ENCODE measurements at regions not wholly inside any gene's neighbourhood (a gene's known extent, or its start where the extent isn't known, plus 50 kb on each side); places are given as distances from the start of the nearest gene placed in this dataset.

DNA sequence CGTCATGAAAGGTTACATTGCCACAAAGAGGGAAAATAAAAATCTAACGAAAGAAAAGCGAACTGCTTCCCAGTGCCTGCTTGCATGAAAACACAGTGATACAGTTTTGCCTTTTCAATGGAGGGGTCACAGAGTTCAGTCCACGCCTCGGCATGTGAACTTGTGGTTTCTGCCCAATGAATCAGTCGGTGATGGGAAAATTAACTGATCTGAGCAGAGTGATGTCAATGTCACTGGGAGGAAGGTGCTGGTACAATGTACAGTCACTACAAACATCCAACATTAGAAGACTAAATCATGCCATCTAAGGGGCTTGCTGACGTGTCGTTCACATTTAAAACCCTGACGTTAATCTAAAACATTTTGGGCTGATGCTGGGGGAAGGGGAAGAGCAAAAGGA is 151.8 kb upstream of the MSX2 start:
- no peak overlapping the region for H2AFZ ChIP-seq (ENCODE audit: insufficient read depth, low read depth, low read length, poor library complexity, severe bottlenecking)
- no peak overlapping the region for H3K9ac ChIP-seq (ENCODE audit: insufficient read depth, low read length, poor library complexity, severe bottlenecking)
- no peak overlapping the region for H3K4me2 ChIP-seq (replicated peaks; ENCODE audit: extremely low read depth, low read length, poor library complexity, severe bottlenecking)
- H3K36me3 ChIP-seq (replicated peaks in 1 of 2; ENCODE audit: control insufficient read depth in 1 of 2, insufficient read depth in 2 of 2, low read length in 2 of 2) = no peaks in the 10 kb centered on the region
- no peaks in the 10 kb centered on the region for H3K9me3 ChIP-seq (replicated peaks in 1 of 2; ENCODE audit: control insufficient read depth in 1 of 2, insufficient read depth in 1 of 2, low read length in 2 of 2)
- peaks cover 0 to 2% of the 10 kb centered on the region in 2 donors for H3K27me3 ChIP-seq (ENCODE audit: control insufficient read depth in 2 of 2, insufficient read depth in 2 of 2, low read length in 2 of 2)
- Mint-ChIP-seq H3K9me3 (peaks cover 0 to 1% (median 0%) of the 10 kb centered on the region in 7 donors), H3K27ac (no peak overlapping the region), H3K4me1 (no peaks in the 10 kb centered on the region), H3K4me3 (no peak overlapping the region), H3K27me3 (ENCODE audit: low read depth in 3 of 3) (peaks cover 6 to 13% (median 7%) of the 10 kb centered on the region in 3 donors), H3K36me3 (no peaks in the 10 kb centered on the region)
- intact Hi-C loops (cut with micrococcal nuclease) = no loop called here
- TF ChIP-seq, protein P1, sequence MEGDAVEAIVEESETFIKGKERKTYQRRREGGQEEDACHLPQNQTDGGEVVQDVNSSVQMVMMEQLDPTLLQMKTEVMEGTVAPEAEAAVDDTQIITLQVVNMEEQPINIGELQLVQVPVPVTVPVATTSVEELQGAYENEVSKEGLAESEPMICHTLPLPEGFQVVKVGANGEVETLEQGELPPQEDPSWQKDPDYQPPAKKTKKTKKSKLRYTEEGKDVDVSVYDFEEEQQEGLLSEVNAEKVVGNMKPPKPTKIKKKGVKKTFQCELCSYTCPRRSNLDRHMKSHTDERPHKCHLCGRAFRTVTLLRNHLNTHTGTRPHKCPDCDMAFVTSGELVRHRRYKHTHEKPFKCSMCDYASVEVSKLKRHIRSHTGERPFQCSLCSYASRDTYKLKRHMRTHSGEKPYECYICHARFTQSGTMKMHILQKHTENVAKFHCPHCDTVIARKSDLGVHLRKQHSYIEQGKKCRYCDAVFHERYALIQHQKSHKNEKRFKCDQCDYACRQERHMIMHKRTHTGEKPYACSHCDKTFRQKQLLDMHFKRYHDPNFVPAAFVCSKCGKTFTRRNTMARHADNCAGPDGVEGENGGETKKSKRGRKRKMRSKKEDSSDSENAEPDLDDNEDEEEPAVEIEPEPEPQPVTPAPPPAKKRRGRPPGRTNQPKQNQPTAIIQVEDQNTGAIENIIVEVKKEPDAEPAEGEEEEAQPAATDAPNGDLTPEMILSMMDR (IDR thresholded peaks at IDR 0.05) = no peak
- no peaks in the 10 kb centered on the region for H3K4me1 ChIP-seq (ENCODE audit: control insufficient read depth in 1 of 2, insufficient read depth in 2 of 2, low read length in 2 of 2)
- 86% methylated on average over 6 of the region's 9 CpGs for WGBS (ENCODE audit: insufficient coverage)
- H4K20me1 ChIP-seq (ENCODE audit: insufficient read depth, low read length) = no peaks in the 10 kb centered on the region
- no peak overlapping the region for H3K27ac ChIP-seq (ENCODE audit: low read depth in 1 of 2, low read length in 2 of 2)
- DNase-seq = no peak
- no peak overlapping the region for H3K4me3 ChIP-seq (replicated peaks in 1 of 3; ENCODE audit: low read depth in 2 of 3, low read length in 3 of 3)
- no peaks in the 10 kb centered on the region for H3K79me2 ChIP-seq (ENCODE audit: insufficient read depth, low read length)

DNA sequence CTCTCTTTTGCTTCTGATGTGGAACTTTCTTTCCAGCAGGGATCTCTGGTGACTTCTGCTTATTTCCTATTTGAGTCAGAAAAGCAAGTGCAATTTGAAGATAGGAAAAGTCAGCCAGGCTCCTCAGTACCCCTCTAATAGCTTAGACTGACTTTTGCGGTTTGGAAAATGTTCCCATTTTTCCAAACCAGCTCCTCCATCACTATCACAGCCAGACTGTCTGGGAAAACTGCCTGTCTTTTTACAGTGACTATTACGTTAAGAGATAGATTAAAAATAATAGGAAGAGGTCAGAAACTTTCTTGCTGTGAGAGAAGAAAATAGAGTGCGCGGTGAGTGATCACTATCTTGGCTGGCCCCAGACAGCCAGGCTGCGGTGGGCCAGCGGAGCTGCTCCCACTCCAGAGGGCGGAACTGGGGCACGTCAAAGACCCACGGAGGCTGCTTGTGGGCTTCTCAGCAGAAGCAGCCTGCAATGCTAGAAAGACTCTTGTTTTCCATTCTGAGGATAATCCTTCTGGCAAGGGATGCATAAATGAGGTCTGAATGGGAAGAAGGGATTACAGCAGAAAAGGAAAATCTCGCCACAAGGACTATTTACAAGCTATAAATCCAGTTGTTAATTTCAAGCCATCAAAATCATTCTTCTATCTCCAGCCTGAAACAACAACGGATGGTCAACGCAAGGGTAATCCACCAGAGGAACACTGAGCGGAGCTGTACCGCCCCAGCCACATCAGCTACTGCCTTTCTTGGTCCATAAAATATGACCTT is 151.0 kb upstream of the MSX2 start:
- Mint-ChIP-seq H3K36me3 (no peaks in the 10 kb centered on the region), H3K9me3 (peaks cover 0 to 1% (median 0%) of the 10 kb centered on the region in 7 donors), H3K4me3 (peak overlapping the region in 1 of 2 donors; percentile 17), H3K27me3 (ENCODE audit: low read depth in 3 of 3) (peaks cover 7 to 13% (median 8%) of the 10 kb centered on the region in 3 donors), H3K27ac (no peak overlapping the region), H3K4me1 (no peaks in the 10 kb centered on the region)
- Histone ChIP-seq H3K27ac (ENCODE audit: low read depth in 1 of 2, low read length in 2 of 2) (no peak overlapping the region), H3K79me2 (ENCODE audit: insufficient read depth, low read length) (no peaks in the 10 kb centered on the region), H3K4me3 (replicated peaks in 1 of 3; ENCODE audit: low read depth in 2 of 3, low read length in 3 of 3) (no peak overlapping the region), H2AFZ (ENCODE audit: insufficient read depth, low read depth, low read length, poor library complexity, severe bottlenecking) (no peak overlapping the region), H3K4me2 (replicated peaks; ENCODE audit: extremely low read depth, low read length, poor library complexity, severe bottlenecking) (no peak overlapping the region), H3K9me3 (replicated peaks in 1 of 2; ENCODE audit: control insufficient read depth in 1 of 2, insufficient read depth in 1 of 2, low read length in 2 of 2) (no peaks in the 10 kb centered on the region), H4K20me1 (ENCODE audit: insufficient read depth, low read length) (no peaks in the 10 kb centered on the region), H3K27me3 (ENCODE audit: control insufficient read depth in 2 of 2, insufficient read depth in 2 of 2, low read length in 2 of 2) (peaks cover 0 to 2% of the 10 kb centered on the region in 2 donors), H3K4me1 (ENCODE audit: control insufficient read depth in 1 of 2, insufficient read depth in 2 of 2, low read length in 2 of 2) (no peaks in the 10 kb centered on the region), H3K36me3 (replicated peaks in 1 of 2; ENCODE audit: control insufficient read depth in 1 of 2, insufficient read depth in 2 of 2, low read length in 2 of 2) (no peaks in the 10 kb centered on the region), H3K9ac (ENCODE audit: insufficient read depth, low read length, poor library complexity, severe bottlenecking) (no peak overlapping the region)
- DNase-seq = no peak
- TF ChIP-seq, protein P1 (IDR thresholded peaks at IDR 0.05) = no peak
- intact Hi-C loops (cut with micrococcal nuclease) = no loop called here
- 39% methylated on average over 9 of the region's 14 CpGs for WGBS (ENCODE audit: insufficient coverage)

All from CD14-positive monocyte (primary cell).